Testis (tissue), 2 donors: ENCODE measurements at regions not wholly inside any gene's neighbourhood (a gene's known extent, or its start where the extent isn't known, plus 50 kb on each side); places are given as distances from the start of the nearest gene placed in this dataset.

Source experiments
- DNase-seq: peaks from one replicate; pipeline ENCODE4 v3.0.0-alpha.2; 2019
- H3K27ac ChIP-seq, 2 donors: fragments of 200-600 bp; sonication (generic); one replicate each; pipeline ENCODE4 v1.5.1; 2019
- H3K27me3 ChIP-seq: fragments of 200-600 bp; sonication (generic); one replicate; pipeline ENCODE4 v1.5.1; 2019
- H3K36me3 ChIP-seq: fragments of 200-600 bp; sonication (generic); one replicate; pipeline ENCODE4 v1.5.1; 2017; ENCODE audit warnings: low read depth; ENCODE audit errors: missing control alignments
- H3K4me1 ChIP-seq: fragments of 200-600 bp; sonication (generic); one replicate; pipeline ENCODE4 v1.5.1; 2019
- H3K4me3 ChIP-seq, 2 donors: fragments of 200-600 bp; sonication (generic); one replicate each; pipeline ENCODE4 v1.5.1; 2017 to 2019
- H3K9me3 ChIP-seq: fragments of 200-600 bp; sonication (generic); one replicate; pipeline ENCODE4 v1.5.1; 2017
- POLR2A ChIP-seq: fragments of 450-650 bp; IDR thresholded peaks from one replicate; pipeline ENCODE4 v1.6.1; 2017; ENCODE audit warnings: antibody characterized with exemption, mild to moderate bottlenecking, moderate library complexity
- WGBS, 2 donors: methylation state at CpG; one replicate each; pipeline ENCODE4 v1.1.5; 2018; 5-methylcytosine and 5-hydroxymethylcytosine counted together
- intact Hi-C: fragments of 100-400 bp; cut with DNase I; formaldehyde crosslinking; loops from one replicate; pipeline ENCODE4 v1.15.1; 2023; ENCODE audit warnings: low total_unique reads
- TF ChIP-seq, protein P1 (sequence below), 3 experiments: fragments of 450-650 bp in 2 of 3; fragments of 200-600 bp in 1 of 3; sonication (generic) in 1 of 3; IDR thresholded peaks; one replicate each; pipeline ENCODE4 v1.5.1; 2016 to 2019; ENCODE audit warnings: antibody characterized with exemption in 3 of 3, mild to moderate bottlenecking in 2 of 3, moderate library complexity in 1 of 3

GRCh38 chr1:65691972-65692371, 100.7 kb upstream of the PDE4B start:
- intact Hi-C loops, result no loop called here
- no peak for DNase-seq

GRCh38 chr1:65694126-65694525, 98.6 kb upstream of the PDE4B start:
- 90 to 91% methylated on average over 2 of the region's 2 CpGs for WGBS, 2 donors
- H3K4me3 ChIP-seq, result no peak overlapping the region
- H3K36me3 ChIP-seq, result no peaks in the 10 kb centered on the region
- TF ChIP-seq, protein P1, sequence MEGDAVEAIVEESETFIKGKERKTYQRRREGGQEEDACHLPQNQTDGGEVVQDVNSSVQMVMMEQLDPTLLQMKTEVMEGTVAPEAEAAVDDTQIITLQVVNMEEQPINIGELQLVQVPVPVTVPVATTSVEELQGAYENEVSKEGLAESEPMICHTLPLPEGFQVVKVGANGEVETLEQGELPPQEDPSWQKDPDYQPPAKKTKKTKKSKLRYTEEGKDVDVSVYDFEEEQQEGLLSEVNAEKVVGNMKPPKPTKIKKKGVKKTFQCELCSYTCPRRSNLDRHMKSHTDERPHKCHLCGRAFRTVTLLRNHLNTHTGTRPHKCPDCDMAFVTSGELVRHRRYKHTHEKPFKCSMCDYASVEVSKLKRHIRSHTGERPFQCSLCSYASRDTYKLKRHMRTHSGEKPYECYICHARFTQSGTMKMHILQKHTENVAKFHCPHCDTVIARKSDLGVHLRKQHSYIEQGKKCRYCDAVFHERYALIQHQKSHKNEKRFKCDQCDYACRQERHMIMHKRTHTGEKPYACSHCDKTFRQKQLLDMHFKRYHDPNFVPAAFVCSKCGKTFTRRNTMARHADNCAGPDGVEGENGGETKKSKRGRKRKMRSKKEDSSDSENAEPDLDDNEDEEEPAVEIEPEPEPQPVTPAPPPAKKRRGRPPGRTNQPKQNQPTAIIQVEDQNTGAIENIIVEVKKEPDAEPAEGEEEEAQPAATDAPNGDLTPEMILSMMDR (IDR thresholded peaks at IDR 0.05), result no peak
- TF ChIP-seq POLR2A, result no peak
- no peak for DNase-seq
- H3K4me1 ChIP-seq, result no peaks in the 10 kb centered on the region
- intact Hi-C loops, result no loop called here
- no peak overlapping the region for H3K27ac ChIP-seq
- H3K9me3 ChIP-seq, result no peaks in the 10 kb centered on the region
- no peaks in the 10 kb centered on the region for H3K27me3 ChIP-seq

More at GRCh38 chr1:65691972-65692371, 100.7 kb upstream of the PDE4B start:
- Histone ChIP-seq H3K27me3 (no peaks in the 10 kb centered on the region), H3K4me1 (peaks cover 6% of the 10 kb centered on the region), H3K4me3 (no peak overlapping the region), H3K27ac (no peak overlapping the region), H3K9me3 (no peaks in the 10 kb centered on the region), H3K36me3 (no peaks in the 10 kb centered on the region)
- WGBS, 2 donors, result 56 to 68% methylated on average over 3 of the region's 3 CpGs
- TF ChIP-seq POLR2A, result no peak
- TF ChIP-seq, protein P1 (IDR thresholded peaks at IDR 0.05), result no peak

GRCh38 chr1:65694933-65695332, 97.8 kb upstream of the PDE4B start:
- WGBS, 2 donors, result 65 to 73% methylated on average over 2 of the region's 2 CpGs

GRCh38 chr1:65698590-65698989, 94.1 kb upstream of the PDE4B start:
- TF ChIP-seq, protein P1 (IDR thresholded peaks at IDR 0.05), result no peak
- no peak for TF ChIP-seq POLR2A
- H3K36me3 ChIP-seq, result no peaks in the 10 kb centered on the region
- DNase-seq, result no peak
- H3K27me3 ChIP-seq, result no peaks in the 10 kb centered on the region
- 52 to 54% methylated on average over 2 of the region's 2 CpGs for WGBS, 2 donors
- no peak overlapping the region for H3K27ac ChIP-seq
- no peaks in the 10 kb centered on the region for H3K4me1 ChIP-seq
- intact Hi-C loops, result no loop called here
- H3K9me3 ChIP-seq, result no peaks in the 10 kb centered on the region
- no peak overlapping the region for H3K4me3 ChIP-seq

More at GRCh38 chr1:65694933-65695332, 97.8 kb upstream of the PDE4B start:
- H3K4me3 ChIP-seq, result no peak overlapping the region
- no peaks in the 10 kb centered on the region for H3K9me3 ChIP-seq
- no peaks in the 10 kb centered on the region for H3K4me1 ChIP-seq
- H3K27me3 ChIP-seq, result no peaks in the 10 kb centered on the region
- H3K36me3 ChIP-seq, result no peaks in the 10 kb centered on the region
- TF ChIP-seq, protein P1 (IDR thresholded peaks at IDR 0.05), result no peak
- TF ChIP-seq POLR2A, result no peak
- no peak for DNase-seq
- intact Hi-C loops, result no loop called here
- no peak overlapping the region for H3K27ac ChIP-seq

DNA sequence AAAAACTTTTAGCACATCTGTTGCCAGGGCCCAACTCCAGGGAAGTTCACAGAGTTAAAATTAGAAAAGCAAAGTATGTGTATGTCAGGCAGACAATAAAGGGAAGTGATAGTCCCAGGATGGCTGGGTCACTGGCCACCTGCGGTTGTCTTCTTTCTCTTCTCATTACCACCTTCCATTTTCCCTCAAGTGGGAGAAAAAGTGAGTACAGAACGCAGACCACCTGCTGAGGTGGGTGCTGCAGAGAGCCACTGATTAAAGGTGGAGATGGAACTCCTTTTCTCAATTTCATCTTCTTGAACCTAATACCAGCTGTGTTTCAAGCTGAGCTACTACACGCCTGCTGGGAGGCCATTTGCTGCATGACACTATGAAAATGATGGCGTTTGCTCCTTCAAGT, 88.8 kb upstream of the PDE4B start:
- no peaks in the 10 kb centered on the region for H3K4me1 ChIP-seq
- H3K36me3 ChIP-seq, result no peaks in the 10 kb centered on the region
- TF ChIP-seq POLR2A, result no peak
- TF ChIP-seq, protein P1 (IDR thresholded peaks at IDR 0.05), result no peak
- intact Hi-C loops, result no loop called here
- no peak overlapping the region for H3K4me3 ChIP-seq
- no peak for DNase-seq
- WGBS, 2 donors, result 57 to 61% methylated on average over 4 of the region's 4 CpGs
- H3K9me3 ChIP-seq, result no peaks in the 10 kb centered on the region
- no peak overlapping the region for H3K27ac ChIP-seq
- H3K27me3 ChIP-seq, result no peaks in the 10 kb centered on the region
